GM18505 (cell line): ENCODE measurements at regions not wholly inside any gene's neighbourhood (a gene's known extent, or its start where the extent isn't known, plus 50 kb on each side); places are given as distances from the start of the nearest gene placed in this dataset.
A peak's percentile ranks its signal among the peaks of the same experiment; 100 is the strongest.
"Not testable (repeated sequence)": the region's sequence is repeated elsewhere in the genome, so short reads cannot be mapped to it uniquely, and the experiment has no call there.

Source experiments
- ATAC-seq: cut with Tn5 transposase; IDR thresholded peaks from one replicate; pipeline ENCODE4 v1.9.1; 2021; ENCODE audit not compliant: unreplicated experiment
- POLR2A ChIP-seq: IDR thresholded peaks from 4 replicates; pipeline ENCODE4 v1.6.1; 2011; ENCODE audit warnings: borderline replicate concordance; ENCODE audit not compliant: insufficient read depth, insufficient read length; ENCODE audit errors: extremely low read depth

DNA sequence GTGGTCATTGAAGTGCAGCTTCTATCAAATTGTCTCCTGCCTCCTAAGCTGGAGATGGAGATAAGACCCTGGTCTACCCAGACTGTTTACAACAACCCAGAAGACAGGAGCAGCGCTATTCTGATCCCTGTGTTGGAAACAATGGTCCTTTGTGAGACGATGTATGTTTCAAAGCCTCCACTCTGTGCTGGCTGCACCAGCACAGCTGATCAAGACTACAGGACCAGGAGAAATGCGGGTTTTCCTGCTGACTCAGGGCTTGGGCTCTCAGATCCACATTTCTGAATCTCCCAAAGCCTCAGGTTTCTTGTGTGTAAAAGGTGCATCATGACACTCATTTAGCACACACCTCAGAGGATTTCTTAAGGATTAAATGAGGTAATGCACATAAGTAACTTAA is 92.0 kb downstream of the POU3F3 start:
- TF ChIP-seq POLR2A: no peak
- no peak for ATAC-seq

DNA sequence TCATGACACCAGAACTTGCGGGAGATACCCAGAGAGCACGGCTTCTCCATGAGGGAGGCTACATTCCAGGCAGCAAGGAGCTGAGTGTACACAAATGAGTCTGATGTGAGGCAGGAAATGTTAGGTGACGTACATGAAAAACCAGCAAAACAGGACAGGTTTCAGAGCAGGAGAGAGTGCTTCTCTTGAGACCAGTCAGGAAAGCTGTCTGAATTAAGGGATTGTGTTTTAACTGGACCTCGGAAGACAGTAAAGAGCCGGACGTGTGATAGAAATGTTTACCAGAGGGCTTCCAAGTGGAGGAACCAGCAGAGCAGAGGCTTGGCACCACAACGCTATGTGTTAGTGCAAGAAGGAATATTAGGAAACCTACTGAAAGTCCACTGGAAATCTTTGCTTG is 90.4 kb upstream of the MRPS9 start:
- not testable (repeated sequence) for ATAC-seq

DNA sequence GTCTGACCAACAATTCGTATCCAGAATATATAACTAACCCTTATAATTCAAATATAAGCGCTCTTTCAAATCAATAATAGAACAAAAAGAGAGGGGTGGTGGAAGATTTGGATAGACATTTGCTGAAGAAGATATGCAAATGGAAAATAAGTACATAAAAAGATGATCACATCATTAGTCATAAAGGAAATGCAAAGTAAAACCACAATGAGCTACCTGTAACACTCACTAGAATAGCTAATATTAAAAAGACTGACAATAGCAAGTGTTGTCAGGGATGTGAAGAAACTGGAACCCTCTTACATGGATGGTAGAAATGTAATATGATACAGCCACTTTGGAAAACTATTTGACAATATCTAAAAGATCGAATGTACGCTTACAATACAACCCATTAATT is 84.9 kb upstream of the MRPS9 start:
- no peak for TF ChIP-seq POLR2A
- no peak for ATAC-seq

DNA sequence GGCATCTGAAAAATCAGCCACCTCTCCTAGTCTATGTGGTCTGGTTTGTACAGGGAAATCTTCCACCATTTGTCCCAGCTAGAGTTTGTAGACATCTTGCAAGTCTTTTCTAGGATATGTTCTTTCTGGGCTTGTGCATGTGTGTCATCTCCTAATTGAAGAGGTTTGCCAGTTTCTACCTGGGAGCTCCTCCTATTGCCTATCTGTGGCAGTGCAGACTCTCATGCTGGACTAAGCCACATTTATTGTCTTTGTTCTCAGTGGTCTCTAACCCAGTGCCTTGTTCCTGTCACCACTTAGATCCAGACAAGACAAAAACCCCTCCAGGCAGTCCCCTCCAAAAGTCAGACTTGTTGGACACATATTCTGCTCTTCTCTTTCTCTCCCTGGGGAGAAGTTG is 72.0 kb upstream of the MRPS9 start:
- TF ChIP-seq POLR2A: no peak
- ATAC-seq: no peak

DNA sequence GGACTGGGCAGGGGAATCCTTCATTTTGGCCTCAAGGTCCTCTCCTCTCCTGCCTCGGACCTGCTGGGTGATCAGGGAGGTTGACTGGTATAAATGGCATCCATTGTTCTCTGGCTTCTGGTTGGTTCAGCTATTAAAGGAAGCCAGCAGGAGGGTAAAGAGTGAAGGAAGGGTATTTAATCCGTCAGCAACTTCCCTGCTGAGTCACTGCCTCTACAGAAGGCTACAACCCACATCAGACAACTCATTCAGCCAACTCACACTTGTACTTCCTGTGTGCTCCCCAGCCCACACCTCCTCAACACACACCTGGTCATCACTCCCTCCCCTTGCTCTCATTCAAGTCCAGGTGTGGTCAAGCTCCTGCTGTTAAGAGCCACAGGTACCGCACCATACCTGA is 68.3 kb upstream of the MRPS9 start:
- no peak for ATAC-seq
- TF ChIP-seq POLR2A: no peak

DNA sequence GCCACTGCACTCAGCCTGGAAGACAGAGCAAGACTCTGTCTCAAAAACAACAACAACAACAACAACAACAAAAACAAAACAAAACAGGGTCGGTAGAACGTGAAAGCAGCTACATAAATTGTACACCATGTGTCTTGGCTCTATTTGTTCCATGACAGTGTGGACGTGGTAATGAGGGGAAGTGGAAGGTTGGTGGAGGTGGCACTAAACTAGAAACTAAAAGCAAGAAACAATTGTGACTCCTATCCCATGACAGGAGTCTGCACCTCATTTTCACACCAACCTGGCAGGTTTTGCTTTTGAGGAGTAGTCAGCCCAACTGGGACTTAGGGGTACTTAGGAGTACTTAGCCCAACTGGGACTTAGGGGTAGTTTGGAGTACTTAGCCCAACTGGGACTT is 62.5 kb upstream of the MRPS9 start:
- no peak for ATAC-seq
- no peak for TF ChIP-seq POLR2A

DNA sequence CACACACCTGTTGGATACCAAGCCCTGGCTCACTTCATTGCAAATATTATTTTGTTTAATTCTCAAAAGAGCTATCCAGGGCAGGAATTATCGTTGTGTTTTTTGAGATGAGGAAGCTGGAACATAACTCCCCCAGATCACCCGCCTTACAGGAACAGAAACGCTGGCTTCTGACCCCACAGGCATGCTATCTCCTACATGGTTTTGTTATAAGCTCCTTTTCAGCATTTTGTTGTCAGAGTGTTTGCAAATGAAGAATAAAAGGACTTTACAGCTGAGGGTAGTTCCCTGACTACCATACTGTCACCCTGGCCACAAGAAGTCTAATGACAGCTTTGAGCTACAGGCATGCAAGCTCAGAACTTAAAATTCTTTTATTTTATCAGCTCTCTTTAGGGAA is 62.0 kb upstream of the MRPS9 start:
- no peak for TF ChIP-seq POLR2A
- ATAC-seq: no peak

DNA sequence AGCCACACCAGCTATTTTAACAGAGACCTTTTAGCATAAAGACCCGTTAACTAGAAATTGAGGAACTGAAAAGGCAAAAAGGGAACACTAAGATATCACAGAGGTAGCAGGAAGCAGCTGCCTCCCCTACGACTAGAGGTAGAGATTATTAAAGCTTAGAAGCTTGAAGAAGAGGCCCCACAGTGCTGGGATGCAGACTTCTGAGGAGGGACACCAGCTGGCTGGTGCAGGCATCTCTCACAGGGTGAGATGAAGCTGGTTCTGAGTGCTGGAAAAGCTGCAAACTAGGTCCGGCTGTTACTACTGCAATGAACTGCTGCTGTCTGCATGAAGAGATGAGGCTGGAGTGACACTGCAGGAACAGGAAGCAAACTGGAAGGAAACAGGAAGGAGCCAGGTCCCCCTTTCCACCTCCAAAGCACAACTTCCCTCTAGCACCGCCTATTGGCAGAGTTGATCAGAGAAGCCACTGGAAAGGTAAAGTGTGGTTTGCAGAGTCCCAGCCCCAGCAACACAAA is 61.2 kb upstream of the MRPS9 start:
- TF ChIP-seq POLR2A: no peak
- peak; percentile 96 for ATAC-seq

DNA sequence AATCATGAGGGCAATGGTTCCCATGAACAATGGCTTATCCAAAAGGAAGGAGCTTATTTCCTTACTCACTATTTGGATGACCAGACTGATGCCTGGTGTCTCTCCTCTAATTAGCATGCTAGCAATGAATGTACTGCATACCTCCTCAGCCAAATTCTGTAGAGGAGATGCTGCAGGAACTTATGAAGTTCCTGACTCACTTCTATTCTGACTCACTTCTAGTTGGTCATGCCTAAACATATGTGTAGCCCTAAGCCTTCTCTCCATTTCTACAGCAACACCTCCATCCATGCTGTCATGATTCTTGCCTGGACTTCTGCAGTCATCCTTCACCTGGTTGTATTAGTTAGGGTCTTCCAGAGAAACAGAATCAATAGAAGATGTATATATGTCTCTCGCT is 59.9 kb upstream of the MRPS9 start:
- no peak for ATAC-seq
- no peak for TF ChIP-seq POLR2A

DNA sequence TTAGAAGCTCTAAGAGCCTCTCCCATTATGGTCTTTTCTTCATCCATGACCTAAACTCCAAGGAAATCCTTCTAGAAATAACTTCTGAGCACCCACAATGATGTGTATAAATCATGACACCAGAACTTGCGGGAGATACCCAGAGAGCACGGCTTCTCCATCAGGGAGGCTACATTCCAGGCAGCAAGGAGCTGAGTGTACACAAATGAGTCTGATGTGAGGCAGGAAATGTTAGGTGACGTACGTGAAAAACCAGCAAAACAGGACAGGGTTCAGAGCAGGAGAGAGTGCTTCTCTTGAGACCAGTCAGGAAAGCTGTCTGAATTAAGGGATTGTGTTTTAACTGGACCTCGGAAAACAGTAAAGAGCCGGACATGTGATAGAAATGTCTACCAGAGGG is 58.1 kb upstream of the MRPS9 start:
- ATAC-seq: not testable (repeated sequence)

DNA sequence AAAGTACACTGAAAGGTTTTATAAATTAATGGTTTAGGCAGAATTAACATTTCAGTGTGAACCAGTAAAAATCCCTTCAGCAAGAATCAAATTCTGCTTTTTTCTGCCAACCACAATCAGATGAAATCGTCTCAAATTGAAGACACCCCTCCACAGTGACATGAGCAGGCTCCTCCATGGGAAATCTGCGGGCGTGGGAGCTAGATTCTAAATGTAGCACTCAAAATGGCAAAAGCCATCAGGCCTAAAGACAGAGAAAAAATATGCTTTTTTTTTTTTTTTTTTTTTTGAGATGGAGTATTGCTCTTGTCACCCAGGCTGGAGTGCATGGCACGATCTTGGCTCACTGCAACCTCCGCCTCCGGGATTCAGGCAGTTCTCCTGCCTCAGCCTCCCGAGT is 55.8 kb upstream of the MRPS9 start:
- no peak for TF ChIP-seq POLR2A
- ATAC-seq: no peak
